Ovary (tissue), 3 donors: ENCODE measurements at regions not wholly inside any gene's neighbourhood (a gene's known extent, or its start where the extent isn't known, plus 50 kb on each side); places are given as distances from the start of the nearest gene placed in this dataset.

ENCODE experiments used
- CTCF ChIP-seq, 3 donors: fragments of 450-650 bp in 2 of 3; fragments of 200-600 bp in 1 of 3; IDR thresholded peaks; one replicate each; pipeline versions ENCODE4 v1.5.1 to v1.8.0; 2016 to 2022; ENCODE audit warnings: antibody characterized with exemption in 3 of 3, mild to moderate bottlenecking in 1 of 3
- EP300 ChIP-seq: sonication (generic); formaldehyde crosslinking; IDR thresholded peaks from one replicate; pipeline ENCODE4 v1.6.1; 2017; ENCODE audit warnings: antibody characterized with exemption
- POLR2A ChIP-seq: fragments of 450-650 bp; IDR thresholded peaks from one replicate; pipeline ENCODE4 v1.6.1; 2017; ENCODE audit warnings: antibody characterized with exemption, mild to moderate bottlenecking, moderate library complexity
- donor health status: DM: no; HTN: no; CAD: no.

- TF ChIP-seq POLR2A: no peak
- no peak for TF ChIP-seq CTCF (IDR thresholded peaks at IDR 0.05)
- no peak for TF ChIP-seq EP300
Measured at GRCh38 chr2:225891013-225891412, 491.5 kb downstream of the NYAP2 start.
